Fibroblast of lung (primary cell): ENCODE measurements at regions not wholly inside any gene's neighbourhood (a gene's known extent, or its start where the extent isn't known, plus 50 kb on each side); places are given as distances from the start of the nearest gene placed in this dataset.

ENCODE experiments used
- DNase-seq, 2 donors: peaks; one replicate each; pipeline versions ENCODE4 v3.0.0 to v3.0.0-alpha.2; 2010; ENCODE audit warnings: low read depth in 2 of 2
- H2AFZ ChIP-seq: 2 replicates; pipeline ENCODE4 v1.5.1; 2012; ENCODE audit warnings: low read length, control low read depth, inconsistent platforms
- H3K27ac ChIP-seq: 2 replicates; pipeline ENCODE4 v1.5.1; 2011; ENCODE audit warnings: low read length, control low read depth; ENCODE audit not compliant: insufficient read depth
- H3K27me3 ChIP-seq: 2 replicates; pipeline ENCODE4 v1.5.1; 2011; ENCODE audit warnings: mild to moderate bottlenecking, low read length; ENCODE audit not compliant: control insufficient read depth, insufficient read depth
- H3K36me3 ChIP-seq: 2 replicates; pipeline ENCODE4 v1.5.1; 2011; ENCODE audit warnings: low read length; ENCODE audit not compliant: control insufficient read depth, insufficient read depth
- H3K4me1 ChIP-seq: 2 replicates; pipeline ENCODE4 v1.5.1; 2011; ENCODE audit warnings: low read length; ENCODE audit not compliant: control insufficient read depth, insufficient read depth; ENCODE audit errors: extremely low read depth
- H3K4me2 ChIP-seq: 2 replicates; pipeline ENCODE4 v1.5.1; 2011; ENCODE audit warnings: low read length, control low read depth; ENCODE audit not compliant: insufficient read depth; ENCODE audit errors: extremely low read depth
- H3K4me3 ChIP-seq, 4 experiments: fragments of 200-600 bp in 1 of 4; sonication (generic) in 1 of 4; replicated peaks in 1 of 4; 2 replicates each; pipeline ENCODE4 v1.5.1; 2011 to 2016; ENCODE audit warnings: low read length in 4 of 4, low read depth in 3 of 4, mild to moderate bottlenecking in 3 of 4, control low read depth in 2 of 4, inconsistent platforms in 1 of 4, mixed read lengths in 1 of 4; ENCODE audit not compliant: insufficient read depth in 1 of 4; ENCODE audit errors: control extremely low read depth in 1 of 4
- H3K79me2 ChIP-seq: 2 replicates; pipeline ENCODE4 v1.5.1; 2012; ENCODE audit warnings: mild to moderate bottlenecking, low read length, inconsistent platforms; ENCODE audit not compliant: control insufficient read depth, insufficient read depth
- H3K9ac ChIP-seq: 2 replicates; pipeline ENCODE4 v1.5.1; 2011; ENCODE audit warnings: mild to moderate bottlenecking, low read length, control low read depth; ENCODE audit not compliant: insufficient read depth
- H3K9me3 ChIP-seq: 2 replicates; pipeline ENCODE4 v1.5.1; 2012; ENCODE audit warnings: low read depth, low read length; ENCODE audit not compliant: control insufficient read depth, insufficient read depth
- H4K20me1 ChIP-seq: 2 replicates; pipeline ENCODE4 v1.5.1; 2011; ENCODE audit warnings: low read length; ENCODE audit not compliant: control insufficient read depth, insufficient read depth; ENCODE audit errors: extremely low read depth
- CTCF ChIP-seq, 2 donors: IDR thresholded peaks in 1 of 2; conservative IDR thresholded peaks in 1 of 2; 1 replicate in 1 of 2; 2 replicates in 1 of 2; pipeline ENCODE4 v1.5.1; 2011 to 2012; ENCODE audit warnings: low read length in 2 of 2, control low read depth in 1 of 2, inconsistent platforms in 1 of 2, low read depth in 1 of 2, mild to moderate bottlenecking in 1 of 2
- EZH2 ChIP-seq: IDR thresholded peaks from 2 replicates; pipeline ENCODE4 v1.5.1; 2012; ENCODE audit warnings: low read length, control low read depth, mild to moderate bottlenecking; ENCODE audit errors: missing control alignments

GRCh38 chr12:45568808-45569207 is 160.7 kb upstream of the ARID2 start:
- H4K20me1 ChIP-seq: no peaks in the 10 kb centered on the region
- no peak overlapping the region for H2AFZ ChIP-seq
- H3K4me2 ChIP-seq: no peak overlapping the region
- DNase-seq: no peak
- no peak overlapping the region for H3K4me3 ChIP-seq
- no peaks in the 10 kb centered on the region for H3K27me3 ChIP-seq
- no peak overlapping the region for H3K27ac ChIP-seq
- H3K79me2 ChIP-seq: no peaks in the 10 kb centered on the region
- no peaks in the 10 kb centered on the region for H3K9me3 ChIP-seq
- no peak overlapping the region for H3K9ac ChIP-seq
- H3K36me3 ChIP-seq: no peaks in the 10 kb centered on the region
- TF ChIP-seq EZH2: no peak
- no peak for TF ChIP-seq CTCF (conservative IDR thresholded peaks at IDR 0.05 in 1 of 2, IDR thresholded peaks at IDR 0.05 in 1 of 2; ENCODE audit: low read depth in 1 of 2, low read length in 2 of 2)
- H3K4me1 ChIP-seq: no peaks in the 10 kb centered on the region

- no peak overlapping the region for H3K27ac ChIP-seq
- no peaks in the 10 kb centered on the region for H4K20me1 ChIP-seq
- no peak overlapping the region for H3K4me3 ChIP-seq
- no peak for DNase-seq
- H3K4me1 ChIP-seq: no peaks in the 10 kb centered on the region
- H3K9me3 ChIP-seq: no peaks in the 10 kb centered on the region
- H3K4me2 ChIP-seq: no peak overlapping the region
- H3K36me3 ChIP-seq: no peaks in the 10 kb centered on the region
- no peak overlapping the region for H2AFZ ChIP-seq
- H3K27me3 ChIP-seq: no peaks in the 10 kb centered on the region
- TF ChIP-seq EZH2: no peak
- TF ChIP-seq CTCF (conservative IDR thresholded peaks at IDR 0.05 in 1 of 2, IDR thresholded peaks at IDR 0.05 in 1 of 2; ENCODE audit: low read depth in 1 of 2, low read length in 2 of 2): no peak
- H3K9ac ChIP-seq: no peak overlapping the region
- H3K79me2 ChIP-seq: no peaks in the 10 kb centered on the region
These were observed 159.0 kb upstream of the ARID2 start for GRCh38 chr12:45570501-45570900.

GRCh38 chr12:45572114-45572513 is 157.4 kb upstream of the ARID2 start:
- Histone ChIP-seq H3K9me3 (no peaks in the 10 kb centered on the region), H3K36me3 (no peaks in the 10 kb centered on the region), H3K79me2 (no peaks in the 10 kb centered on the region), H2AFZ (no peak overlapping the region), H3K4me1 (no peaks in the 10 kb centered on the region), H3K4me2 (no peak overlapping the region), H3K27ac (no peak overlapping the region), H3K4me3 (no peak overlapping the region), H3K9ac (no peak overlapping the region), H4K20me1 (no peaks in the 10 kb centered on the region), H3K27me3 (no peaks in the 10 kb centered on the region)
- no peak for TF ChIP-seq CTCF (conservative IDR thresholded peaks at IDR 0.05 in 1 of 2, IDR thresholded peaks at IDR 0.05 in 1 of 2; ENCODE audit: low read depth in 1 of 2, low read length in 2 of 2)
- no peak for TF ChIP-seq EZH2
- DNase-seq: no peak
